BJ (cell line): ENCODE measurements at regions not wholly inside any gene's neighbourhood (a gene's known extent, or its start where the extent isn't known, plus 50 kb on each side); places are given as distances from the start of the nearest gene placed in this dataset.

Source experiments
- CTCF ChIA-PET: fragments of 350-600 bp; formaldehyde crosslinking; extraction: SDS; loops from one replicate; lab custom pipeline; 2021; ENCODE audit warnings: antibody characterized with exemption, inconsistent platforms; lab: Yijun Ruan, JAX
- POLR2A ChIA-PET: fragments of 300-600 bp; sonication (Branson Sonifier 250); formaldehyde crosslinking; extraction: SDS; loops from one replicate; lab custom pipeline; 2021; ENCODE audit warnings: antibody characterized with exemption; lab: Charles Lee
- DNase-seq: peaks from one replicate; pipeline ENCODE4 v3.0.0-alpha.2; 2011; ENCODE audit warnings: low read depth
- H3K27me3 ChIP-seq: 2 replicates; pipeline ENCODE4 v1.6.0; 2011; ENCODE audit warnings: low read length; ENCODE audit not compliant: control insufficient read depth, insufficient read depth
- H3K36me3 ChIP-seq: 2 replicates; pipeline ENCODE4 v1.5.1; 2011; ENCODE audit warnings: low read length; ENCODE audit not compliant: control insufficient read depth, insufficient read depth
- H3K4me3 ChIP-seq: 2 replicates; pipeline ENCODE4 v1.5.1; 2011; ENCODE audit warnings: low read depth, mild to moderate bottlenecking, control low read depth, low read length
- TF ChIP-seq, protein P1 (sequence below): IDR thresholded peaks from 2 replicates; pipeline ENCODE4 v1.5.1; 2011; ENCODE audit warnings: low read depth, mild to moderate bottlenecking, control low read depth, inconsistent platforms, low read length, moderate library complexity; ENCODE audit not compliant: insufficient read depth

DNA sequence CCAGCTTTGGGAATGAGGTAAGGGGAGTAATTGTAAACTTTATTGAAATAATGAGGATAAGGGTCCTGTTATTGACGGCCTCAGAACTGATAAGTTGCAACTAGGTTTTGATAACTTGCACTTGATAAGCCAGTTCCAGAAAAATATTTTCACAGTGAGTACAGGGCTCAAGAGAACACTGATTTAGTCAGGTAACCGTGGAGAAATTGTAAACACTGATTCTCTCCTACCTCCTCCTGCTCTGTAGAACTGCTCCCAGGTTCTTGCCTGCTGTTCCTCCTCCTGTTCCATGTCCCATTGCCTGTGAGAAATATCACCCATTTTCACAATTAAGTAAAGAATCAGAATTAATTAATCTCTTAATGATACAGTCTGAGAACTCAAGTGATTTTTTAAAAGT is 55.0 kb upstream of the CXXC4 start:
- POLR2A ChIA-PET, result no interaction called here
- TF ChIP-seq, protein P1, sequence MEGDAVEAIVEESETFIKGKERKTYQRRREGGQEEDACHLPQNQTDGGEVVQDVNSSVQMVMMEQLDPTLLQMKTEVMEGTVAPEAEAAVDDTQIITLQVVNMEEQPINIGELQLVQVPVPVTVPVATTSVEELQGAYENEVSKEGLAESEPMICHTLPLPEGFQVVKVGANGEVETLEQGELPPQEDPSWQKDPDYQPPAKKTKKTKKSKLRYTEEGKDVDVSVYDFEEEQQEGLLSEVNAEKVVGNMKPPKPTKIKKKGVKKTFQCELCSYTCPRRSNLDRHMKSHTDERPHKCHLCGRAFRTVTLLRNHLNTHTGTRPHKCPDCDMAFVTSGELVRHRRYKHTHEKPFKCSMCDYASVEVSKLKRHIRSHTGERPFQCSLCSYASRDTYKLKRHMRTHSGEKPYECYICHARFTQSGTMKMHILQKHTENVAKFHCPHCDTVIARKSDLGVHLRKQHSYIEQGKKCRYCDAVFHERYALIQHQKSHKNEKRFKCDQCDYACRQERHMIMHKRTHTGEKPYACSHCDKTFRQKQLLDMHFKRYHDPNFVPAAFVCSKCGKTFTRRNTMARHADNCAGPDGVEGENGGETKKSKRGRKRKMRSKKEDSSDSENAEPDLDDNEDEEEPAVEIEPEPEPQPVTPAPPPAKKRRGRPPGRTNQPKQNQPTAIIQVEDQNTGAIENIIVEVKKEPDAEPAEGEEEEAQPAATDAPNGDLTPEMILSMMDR, result no peak

GRCh38 chr4:104559502-104559901 is 64.8 kb upstream of the CXXC4 start:
- Histone ChIP-seq H3K4me3 (no peak overlapping the region), H3K27me3 (no peaks in the 10 kb centered on the region), H3K36me3 (no peaks in the 10 kb centered on the region)
- ChIA-PET POLR2A (no interaction called here), CTCF (no interaction called here)
- TF ChIP-seq, protein P1, result no peak
- DNase-seq, result no peak

More for the DNA sequence above, 55.0 kb upstream of the CXXC4 start:
- no peaks in the 10 kb centered on the region for H3K27me3 ChIP-seq
- H3K4me3 ChIP-seq, result no peak overlapping the region
- CTCF ChIA-PET, result no interaction called here
- H3K36me3 ChIP-seq, result no peaks in the 10 kb centered on the region
- DNase-seq, result no peak

DNA sequence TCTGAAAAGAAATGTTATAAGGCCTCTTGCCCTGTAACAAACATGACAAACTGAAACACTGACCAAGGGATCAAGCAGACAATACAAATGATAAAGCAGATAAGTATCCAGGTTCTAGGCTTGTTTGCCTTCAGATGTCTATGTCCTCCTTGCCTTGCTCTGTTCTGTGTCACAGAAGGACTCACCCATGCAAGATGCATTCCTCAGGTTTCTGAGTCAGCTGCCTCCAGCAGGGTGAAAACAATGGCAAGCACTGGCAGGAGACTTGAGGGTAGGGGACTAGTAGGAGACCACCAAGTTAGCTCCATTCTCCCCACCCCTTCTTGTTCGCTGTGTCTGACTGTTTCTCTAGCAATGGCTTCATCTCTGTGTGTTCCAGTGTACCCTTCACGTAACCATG is 76.6 kb upstream of the CXXC4 start:
- Histone ChIP-seq H3K4me3 (no peak overlapping the region), H3K36me3 (no peaks in the 10 kb centered on the region), H3K27me3 (no peaks in the 10 kb centered on the region)
- no peak for DNase-seq
- CTCF ChIA-PET, result no interaction called here
- POLR2A ChIA-PET, result no interaction called here
- TF ChIP-seq, protein P1, result no peak

GRCh38 chr4:104574371-104574770 is 79.7 kb upstream of the CXXC4 start:
- CTCF ChIA-PET, result interaction anchor here (0.7 kb wide), 1 partner anchor 54 kb away, joined by 3 read pairs; no protein-coding TSS in a partner anchor
- H3K4me3 ChIP-seq, result no peak overlapping the region
- DNase-seq, result no peak
- no peaks in the 10 kb centered on the region for H3K27me3 ChIP-seq
- POLR2A ChIA-PET, result no interaction called here
- TF ChIP-seq, protein P1, result no peak
- no peaks in the 10 kb centered on the region for H3K36me3 ChIP-seq

GRCh38 chr4:104575278-104575677 is 80.6 kb upstream of the CXXC4 start:
- no peak overlapping the region for H3K4me3 ChIP-seq
- TF ChIP-seq, protein P1, result no peak
- POLR2A ChIA-PET, result no interaction called here

More at GRCh38 chr4:104575278-104575677, 80.6 kb upstream of the CXXC4 start:
- CTCF ChIA-PET, result no interaction called here
- no peaks in the 10 kb centered on the region for H3K27me3 ChIP-seq
- H3K36me3 ChIP-seq, result no peaks in the 10 kb centered on the region
- no peak for DNase-seq
